ENCODE measurements at regions not wholly inside any gene's neighbourhood (a gene's known extent, or its start where the extent isn't known, plus 50 kb on each side); places are given as distances from the start of the nearest gene placed in this dataset.
"Not testable (repeated sequence)": the region's sequence is repeated elsewhere in the genome, so short reads cannot be mapped to it uniquely, and the experiment has no call there.

DNA sequence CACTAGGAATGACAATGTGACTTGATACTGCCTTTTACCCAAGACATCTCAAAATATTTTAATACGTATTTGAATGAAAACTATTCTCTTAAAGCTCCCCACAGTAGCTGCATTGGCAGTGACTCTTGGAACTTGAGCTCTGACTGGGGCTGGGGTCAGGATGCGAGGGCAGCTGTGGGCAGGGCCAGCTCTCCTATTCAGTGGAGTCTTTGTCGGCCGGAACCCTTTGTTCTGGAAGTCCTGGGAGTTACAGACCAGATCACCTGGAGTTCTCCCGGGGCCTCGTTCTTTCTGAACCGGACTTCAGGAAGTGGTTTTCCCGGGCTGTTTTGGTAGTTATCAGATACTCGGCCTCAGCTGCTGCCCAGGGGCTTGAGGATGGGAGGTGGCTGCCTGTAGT, 84.9 kb downstream of the NPIPB11 start:
- intact Hi-C loops (cut with DNase I, micrococcal nuclease) = no loop called here
- ATAC-seq (no peak), DNase-seq (no peak)
- H3K4me1 ChIP-seq (ENCODE audit: low read depth) = no peaks in the 10 kb centered on the region
- TF ChIP-seq, protein P1, sequence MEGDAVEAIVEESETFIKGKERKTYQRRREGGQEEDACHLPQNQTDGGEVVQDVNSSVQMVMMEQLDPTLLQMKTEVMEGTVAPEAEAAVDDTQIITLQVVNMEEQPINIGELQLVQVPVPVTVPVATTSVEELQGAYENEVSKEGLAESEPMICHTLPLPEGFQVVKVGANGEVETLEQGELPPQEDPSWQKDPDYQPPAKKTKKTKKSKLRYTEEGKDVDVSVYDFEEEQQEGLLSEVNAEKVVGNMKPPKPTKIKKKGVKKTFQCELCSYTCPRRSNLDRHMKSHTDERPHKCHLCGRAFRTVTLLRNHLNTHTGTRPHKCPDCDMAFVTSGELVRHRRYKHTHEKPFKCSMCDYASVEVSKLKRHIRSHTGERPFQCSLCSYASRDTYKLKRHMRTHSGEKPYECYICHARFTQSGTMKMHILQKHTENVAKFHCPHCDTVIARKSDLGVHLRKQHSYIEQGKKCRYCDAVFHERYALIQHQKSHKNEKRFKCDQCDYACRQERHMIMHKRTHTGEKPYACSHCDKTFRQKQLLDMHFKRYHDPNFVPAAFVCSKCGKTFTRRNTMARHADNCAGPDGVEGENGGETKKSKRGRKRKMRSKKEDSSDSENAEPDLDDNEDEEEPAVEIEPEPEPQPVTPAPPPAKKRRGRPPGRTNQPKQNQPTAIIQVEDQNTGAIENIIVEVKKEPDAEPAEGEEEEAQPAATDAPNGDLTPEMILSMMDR (IDR thresholded peaks at IDR 0.05) = no peak
- H3K4me3 ChIP-seq = no peak overlapping the region
- no peaks in the 10 kb centered on the region for H3K36me3 ChIP-seq (ENCODE audit: low read depth)
- no peaks in the 10 kb centered on the region for H3K9me3 ChIP-seq

GRCh38 chr16:29321000-29321393, 85.5 kb downstream of the NPIPB11 start:
- H3K36me3 ChIP-seq (ENCODE audit: low read depth) = no peaks in the 10 kb centered on the region
- H3K4me3 ChIP-seq = no peak overlapping the region
- H3K9me3 ChIP-seq = no peaks in the 10 kb centered on the region
- DNase-seq (no peak), ATAC-seq (no peak)
- TF ChIP-seq, protein P1 (IDR thresholded peaks at IDR 0.05) = no peak
- intact Hi-C loops (cut with DNase I, micrococcal nuclease) = no loop called here
- H3K4me1 ChIP-seq (ENCODE audit: low read depth) = no peaks in the 10 kb centered on the region

DNA sequence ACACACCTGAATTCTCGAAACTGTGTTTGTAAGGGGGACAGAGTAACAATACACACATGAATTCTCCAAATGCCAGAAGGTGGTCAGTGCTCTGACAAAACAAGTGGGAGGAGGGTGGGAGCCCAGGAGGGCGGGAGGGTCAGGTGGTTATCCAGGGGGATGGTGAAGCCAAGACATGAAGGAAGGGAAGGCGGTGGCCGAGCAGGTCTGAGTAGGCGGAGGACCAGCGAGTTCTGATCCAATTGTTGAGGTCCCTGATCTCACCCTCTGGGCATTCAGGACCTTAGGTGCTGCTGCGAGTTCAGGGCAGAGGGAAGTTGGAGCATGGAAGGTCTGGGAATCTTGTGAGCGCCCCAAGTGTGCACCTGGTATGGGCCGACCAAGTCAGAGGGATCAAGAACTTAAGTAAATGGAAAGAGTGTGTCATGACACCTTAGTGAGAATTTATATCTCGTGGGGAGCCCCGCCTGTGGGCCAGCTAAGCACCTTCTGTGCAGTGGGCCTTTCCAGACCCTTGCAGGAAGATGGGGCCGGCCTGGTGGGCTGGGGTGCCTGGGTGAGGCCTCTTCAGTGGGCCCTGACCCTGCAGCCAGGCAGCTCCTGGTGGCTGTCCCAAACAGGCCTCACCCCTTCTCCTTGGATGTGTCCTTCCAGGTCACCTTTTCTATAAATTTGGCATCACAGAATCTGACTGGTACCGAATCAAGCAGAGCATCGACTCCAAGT, 86.1 kb downstream of the NPIPB11 start:
- H3K9me3 ChIP-seq = no peaks in the 10 kb centered on the region
- DNase-seq (no peak), ATAC-seq (no peak)
- no peaks in the 10 kb centered on the region for H3K4me1 ChIP-seq (ENCODE audit: low read depth)
- no peak overlapping the region for H3K4me3 ChIP-seq
- TF ChIP-seq, protein P1 (IDR thresholded peaks at IDR 0.05) = no peak
- intact Hi-C loops (cut with DNase I, micrococcal nuclease) = no loop called here
- no peaks in the 10 kb centered on the region for H3K36me3 ChIP-seq (ENCODE audit: low read depth)

- H3K9me3 ChIP-seq = no peaks in the 10 kb centered on the region
- intact Hi-C loops (cut with DNase I, micrococcal nuclease) = no loop called here
- no peak overlapping the region for H3K4me3 ChIP-seq
- DNase-seq (no peak), ATAC-seq (no peak)
- no peaks in the 10 kb centered on the region for H3K4me1 ChIP-seq (ENCODE audit: low read depth)
- H3K36me3 ChIP-seq (ENCODE audit: low read depth) = no peaks in the 10 kb centered on the region
- TF ChIP-seq, protein P1 (IDR thresholded peaks at IDR 0.05) = no peak
Observed at GRCh38 chr16:29319726-29320125, 86.8 kb downstream of the NPIPB11 start.

GRCh38 chr16:29318561-29318968, 87.9 kb downstream of the NPIPB11 start:
- H3K9me3 ChIP-seq; DNase-seq; H3K4me3 ChIP-seq; H3K36me3 ChIP-seq (ENCODE audit: low read depth); H3K4me1 ChIP-seq (ENCODE audit: low read depth); intact Hi-C loops (cut with DNase I, micrococcal nuclease): not testable (repeated sequence)
- ATAC-seq = peak; percentile 43

DNA sequence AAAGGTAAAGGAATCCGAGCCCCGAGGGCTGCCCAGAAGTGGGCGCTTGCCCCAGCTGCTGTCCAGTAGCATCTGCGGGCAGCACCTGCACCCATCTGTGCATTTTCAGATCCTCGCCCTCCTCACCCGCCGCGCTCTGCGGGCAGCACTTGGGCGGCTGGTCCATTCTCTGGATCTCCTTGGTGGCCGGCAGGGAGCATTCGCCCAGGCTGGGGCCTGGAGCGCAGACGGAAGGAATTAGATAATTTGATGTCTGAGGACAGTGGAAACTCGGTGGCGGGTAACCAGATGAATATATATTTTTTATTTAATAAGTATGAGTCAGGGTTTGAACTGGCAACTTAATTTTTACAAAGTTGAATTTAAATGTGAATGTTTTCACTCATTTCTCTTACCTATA, 88.5 kb downstream of the NPIPB11 start:
- Histone ChIP-seq H3K36me3 (ENCODE audit: low read depth) (no peaks in the 10 kb centered on the region), H3K4me3 (no peak overlapping the region), H3K9me3 (no peaks in the 10 kb centered on the region), H3K4me1 (ENCODE audit: low read depth) (no peaks in the 10 kb centered on the region)
- ATAC-seq (peak; percentile 56), DNase-seq (no peak)
- TF ChIP-seq, protein P1 (IDR thresholded peaks at IDR 0.05) = no peak
- intact Hi-C loops (cut with DNase I, micrococcal nuclease) = no loop called here

Data from mucosa of descending colon (tissue), 3 donors.